ENCODE measurements at regions not wholly inside any gene's neighbourhood (a gene's known extent, or its start where the extent isn't known, plus 50 kb on each side); places are given as distances from the start of the nearest gene placed in this dataset.

DNA sequence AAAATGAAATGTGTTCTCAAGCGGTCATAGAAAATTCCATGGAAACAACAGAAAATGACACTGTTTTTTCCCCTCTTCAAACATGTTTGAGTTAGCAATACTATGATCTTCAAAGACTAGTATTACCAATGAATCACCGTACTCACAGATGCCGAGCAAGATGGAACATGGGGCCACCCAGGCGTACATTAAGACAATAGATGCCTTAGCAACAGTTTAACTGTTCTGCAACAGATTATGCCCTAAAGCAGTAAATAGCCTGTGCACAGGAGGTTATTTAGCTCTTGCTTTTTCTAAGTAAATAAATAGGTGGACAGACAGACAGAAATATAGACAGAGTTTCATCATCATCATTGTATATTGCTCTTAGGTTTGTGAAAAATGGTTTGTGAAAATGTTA lies 284.0 kb upstream of the DEFB112 start:
- TF ChIP-seq GATA2 (IDR thresholded peaks at IDR 0.05; ENCODE audit: low read depth, low read length) (no peak), GATA3 (IDR thresholded peaks at IDR 0.05; ENCODE audit: low read depth, low read length) (no peak)

DNA sequence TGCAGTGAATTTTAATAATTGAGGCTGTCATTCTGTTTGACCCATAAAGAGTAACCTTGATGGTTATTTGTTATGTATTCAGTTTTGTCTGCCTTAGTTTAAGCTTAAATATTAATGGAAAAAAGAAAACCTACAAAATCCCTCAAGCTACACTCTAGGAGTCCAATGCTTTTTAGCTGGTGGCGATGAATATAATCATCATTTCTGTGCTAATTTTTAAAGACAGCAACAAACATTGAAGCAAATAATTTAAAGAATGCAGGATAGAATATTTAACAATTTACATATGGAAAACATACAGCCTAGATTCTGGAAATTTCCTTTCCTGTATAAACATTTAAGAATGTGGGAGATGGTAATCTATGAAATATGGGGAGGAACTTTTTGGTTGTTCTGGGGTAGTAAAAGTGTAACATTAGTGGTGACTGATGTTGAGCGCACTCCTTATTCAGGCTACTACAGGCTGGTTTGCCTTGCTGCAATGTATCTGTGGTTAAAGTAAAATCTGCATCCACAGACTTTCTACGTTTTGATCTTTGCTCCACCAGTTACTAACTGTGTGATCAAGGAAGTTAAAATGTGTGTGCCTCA lies 287.9 kb upstream of the DEFB112 start:
- no peak for TF ChIP-seq GATA2 (IDR thresholded peaks at IDR 0.05; ENCODE audit: low read depth, low read length)
- no peak for TF ChIP-seq GATA3 (IDR thresholded peaks at IDR 0.05; ENCODE audit: low read depth, low read length)

DNA sequence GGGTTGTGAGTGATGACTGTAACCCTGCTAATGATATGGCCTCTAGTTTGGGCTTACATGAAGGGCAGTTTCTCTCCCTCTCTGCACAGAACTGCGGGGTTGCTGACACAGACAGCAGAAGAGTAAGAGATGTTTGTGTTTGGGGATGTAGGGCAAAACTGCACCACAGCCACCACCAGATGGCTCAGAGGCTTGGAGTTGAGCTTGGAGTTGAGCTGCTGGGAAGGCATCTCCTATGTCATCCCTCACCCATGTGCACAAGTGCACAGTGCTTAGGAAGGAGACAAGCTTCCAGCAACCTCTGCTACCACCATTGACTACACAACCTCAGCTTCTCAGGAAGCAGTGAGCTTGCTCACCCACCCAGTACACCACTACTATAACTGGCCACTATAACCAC lies 303.9 kb upstream of the DEFB112 start:
- TF ChIP-seq GATA2 (IDR thresholded peaks at IDR 0.05; ENCODE audit: low read depth, low read length): no peak
- TF ChIP-seq GATA3 (IDR thresholded peaks at IDR 0.05; ENCODE audit: low read depth, low read length): no peak

DNA sequence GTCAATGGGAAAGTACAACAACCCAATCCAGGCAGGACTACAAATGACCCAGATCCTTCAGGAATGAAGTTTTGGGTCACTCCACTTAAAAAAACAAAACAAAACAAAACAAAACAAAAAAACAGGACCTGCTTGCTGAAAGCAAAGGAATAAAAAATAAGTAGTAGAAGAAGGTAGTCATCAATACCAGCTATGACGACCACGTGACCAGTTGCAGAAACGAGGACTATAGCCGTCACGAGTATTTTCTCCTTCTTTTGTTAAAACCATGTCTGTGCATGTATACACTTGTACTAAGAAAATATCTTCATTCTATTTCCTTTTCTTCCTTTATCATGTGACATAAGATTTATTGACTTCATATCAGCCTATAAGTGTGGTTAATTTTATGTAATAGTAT lies 308.4 kb upstream of the DEFB112 start:
- TF ChIP-seq GATA3 (IDR thresholded peaks at IDR 0.05; ENCODE audit: low read depth, low read length) (no peak), GATA2 (IDR thresholded peaks at IDR 0.05; ENCODE audit: low read depth, low read length) (no peak)

DNA sequence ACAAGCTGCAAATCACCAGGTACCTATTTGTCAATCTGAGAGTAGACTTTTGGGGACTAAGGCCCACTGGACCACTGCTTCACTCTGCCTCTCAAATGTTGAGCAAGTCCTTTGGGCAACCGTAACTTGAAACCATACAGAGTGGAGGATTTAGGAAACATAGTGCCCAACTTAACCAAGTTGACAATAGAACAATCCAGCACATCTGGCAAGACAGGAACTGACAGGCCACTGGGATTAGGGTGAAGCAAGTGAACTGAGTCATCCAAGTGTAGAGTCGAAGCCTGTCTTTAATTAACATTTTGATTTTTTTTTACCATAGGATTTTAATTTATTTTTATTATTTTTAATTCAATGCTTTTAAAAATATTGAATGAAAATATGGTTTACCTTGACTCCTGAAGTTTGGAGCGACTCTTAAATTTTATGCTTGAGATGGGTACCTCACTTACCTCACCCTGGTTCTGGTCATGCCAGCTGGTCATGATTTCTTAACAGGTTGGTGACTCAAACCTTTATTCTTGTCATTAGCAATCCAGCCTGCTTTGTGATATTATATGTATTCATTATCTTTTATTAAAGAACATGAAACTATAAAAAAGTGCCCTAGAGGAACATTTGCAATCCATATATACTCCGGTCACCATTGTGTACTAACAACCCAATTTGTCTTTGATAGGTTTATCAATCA lies 312.1 kb upstream of the DEFB112 start:
- no peak for TF ChIP-seq GATA3 (IDR thresholded peaks at IDR 0.05; ENCODE audit: low read depth, low read length)
- TF ChIP-seq GATA2 (IDR thresholded peaks at IDR 0.05; ENCODE audit: low read depth, low read length): no peak

DNA sequence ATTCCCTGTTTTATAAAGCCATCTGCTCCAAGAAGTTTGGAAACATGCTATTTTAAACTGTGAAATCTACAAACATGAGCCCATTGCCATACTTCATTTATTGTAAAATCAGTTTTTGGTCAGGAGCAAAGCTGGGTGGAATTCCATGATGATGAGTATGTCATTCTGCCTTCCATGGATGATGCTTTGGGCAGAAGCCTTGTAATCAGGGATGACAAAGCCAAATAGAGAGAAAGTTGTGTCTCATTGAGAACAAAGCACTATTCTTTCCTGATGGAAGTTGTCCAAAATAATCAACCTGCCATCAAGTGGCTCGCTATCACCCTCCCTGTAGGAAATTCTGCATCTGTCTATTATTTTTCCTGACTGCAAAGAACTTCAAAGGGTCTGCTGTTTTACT lies 313.0 kb upstream of the DEFB112 start:
- no peak for TF ChIP-seq GATA2 (IDR thresholded peaks at IDR 0.05; ENCODE audit: low read depth, low read length)
- no peak for TF ChIP-seq GATA3 (IDR thresholded peaks at IDR 0.05; ENCODE audit: low read depth, low read length)

DNA sequence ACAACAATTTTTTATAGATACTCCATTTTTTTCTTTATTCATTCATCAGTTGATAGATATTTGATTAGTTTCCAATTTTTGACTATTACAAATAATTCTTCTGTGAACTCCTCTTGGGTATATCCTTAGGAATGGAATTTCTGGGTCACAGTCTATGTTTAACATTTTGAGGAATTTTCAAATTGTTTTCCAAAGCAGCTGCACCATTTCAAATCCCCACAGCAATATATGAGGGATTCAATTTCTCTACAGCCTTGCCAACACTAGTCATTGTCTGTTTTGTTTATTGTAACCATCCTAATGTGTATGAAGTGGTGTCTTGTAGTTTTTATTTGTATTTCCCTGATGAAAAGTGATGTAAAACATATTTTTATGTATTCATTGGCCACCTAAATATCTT lies 320.3 kb upstream of the DEFB112 start:
- TF ChIP-seq GATA3 (IDR thresholded peaks at IDR 0.05; ENCODE audit: low read depth, low read length) (no peak), GATA2 (IDR thresholded peaks at IDR 0.05; ENCODE audit: low read depth, low read length) (no peak)

DNA sequence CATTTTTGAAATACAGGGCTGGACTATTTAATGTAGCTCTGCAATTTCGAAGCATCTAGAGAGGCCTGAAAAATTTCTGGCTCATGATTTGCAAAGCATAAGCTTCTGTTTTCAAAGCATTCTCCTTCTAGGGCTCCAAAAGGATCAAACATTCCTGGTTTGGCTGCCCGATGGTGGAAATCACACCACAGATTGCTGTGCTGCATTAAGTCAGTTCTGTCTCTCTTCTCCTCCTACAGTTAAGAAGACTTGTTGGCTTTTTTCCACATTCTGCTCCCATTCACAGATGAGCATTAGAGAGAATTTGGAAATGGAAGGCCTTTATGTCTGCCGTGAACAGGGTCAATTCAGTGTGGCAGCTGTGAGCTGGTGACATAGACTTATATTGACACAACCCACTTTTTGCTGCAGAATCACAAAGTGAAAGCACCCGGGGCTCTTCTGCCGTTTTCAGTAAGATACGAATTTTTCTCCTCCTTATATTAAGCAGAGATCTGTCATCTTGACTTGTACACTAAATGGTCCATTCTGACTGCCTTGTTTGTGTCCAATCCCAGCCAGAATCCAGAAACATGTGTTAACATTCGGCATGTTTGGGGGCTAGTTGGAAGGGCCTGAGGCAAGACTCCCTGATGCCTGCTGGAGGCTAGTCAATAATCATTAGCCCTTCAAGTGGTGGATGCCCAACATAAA lies 330.8 kb upstream of the DEFB112 start:
- no peak for TF ChIP-seq GATA3 (IDR thresholded peaks at IDR 0.05; ENCODE audit: low read depth, low read length)
- TF ChIP-seq GATA2 (IDR thresholded peaks at IDR 0.05; ENCODE audit: low read depth, low read length): no peak

DNA sequence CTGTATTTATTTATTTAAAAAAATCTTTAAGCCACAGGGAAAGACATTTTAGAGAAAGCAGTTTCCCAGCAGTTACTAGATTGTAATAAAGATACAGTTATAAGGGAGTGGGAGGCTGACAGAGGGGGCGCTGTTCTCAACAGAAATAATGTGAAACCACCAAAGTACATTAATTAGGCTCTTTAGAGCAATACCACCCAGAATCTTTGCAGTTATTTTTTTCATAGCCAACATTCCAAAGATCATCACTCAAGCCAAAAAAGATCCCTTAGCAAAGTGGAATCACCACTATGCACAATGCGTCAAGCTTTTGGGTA lies 331.3 kb upstream of the DEFB112 start:
- TF ChIP-seq GATA3 (IDR thresholded peaks at IDR 0.05; ENCODE audit: low read depth, low read length): no peak

DNA sequence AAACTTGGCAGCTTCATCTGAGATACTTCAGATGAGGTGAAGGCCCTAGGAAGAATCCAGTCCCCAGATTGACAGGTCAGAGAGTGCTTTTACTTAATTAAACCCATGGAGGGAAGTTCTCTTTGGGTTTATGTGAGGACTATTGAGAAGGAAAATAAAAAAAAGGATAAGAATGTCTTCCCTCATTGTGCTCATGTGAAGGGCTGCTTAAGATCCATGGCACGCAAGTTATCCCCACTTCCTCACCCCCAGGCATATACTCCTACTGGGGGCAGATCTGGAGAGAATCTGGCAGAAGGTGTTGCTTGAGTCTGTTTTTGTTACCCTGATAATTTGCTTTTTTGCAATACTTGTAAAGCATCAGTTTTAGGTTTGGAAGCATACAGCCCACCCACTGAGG lies 322.9 kb upstream of the TFAP2D start:
- TF ChIP-seq GATA2 (IDR thresholded peaks at IDR 0.05; ENCODE audit: low read depth, low read length) (no peak), GATA3 (IDR thresholded peaks at IDR 0.05; ENCODE audit: low read depth, low read length) (no peak)

DNA sequence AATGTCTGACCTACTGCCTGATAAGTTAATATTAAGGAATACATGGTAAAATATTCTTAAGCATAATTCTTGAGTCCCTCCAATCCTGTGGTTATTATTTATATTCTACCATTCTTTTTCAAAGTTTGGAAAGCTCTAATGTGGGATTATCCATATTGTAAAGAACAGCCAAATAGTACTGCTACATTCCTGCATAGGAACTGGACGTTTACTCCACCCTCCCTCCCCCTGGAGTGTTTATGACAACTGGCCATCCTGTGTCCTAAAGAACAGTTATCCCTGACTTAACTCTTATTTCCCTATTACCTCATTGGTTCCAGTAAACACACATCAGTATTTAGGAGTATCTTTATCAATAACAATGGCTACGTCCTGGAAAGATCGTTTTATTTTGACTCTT lies 308.7 kb upstream of the TFAP2D start:
- TF ChIP-seq GATA3 (IDR thresholded peaks at IDR 0.05; ENCODE audit: low read depth, low read length) (no peak), GATA2 (IDR thresholded peaks at IDR 0.05; ENCODE audit: low read depth, low read length) (no peak)

DNA sequence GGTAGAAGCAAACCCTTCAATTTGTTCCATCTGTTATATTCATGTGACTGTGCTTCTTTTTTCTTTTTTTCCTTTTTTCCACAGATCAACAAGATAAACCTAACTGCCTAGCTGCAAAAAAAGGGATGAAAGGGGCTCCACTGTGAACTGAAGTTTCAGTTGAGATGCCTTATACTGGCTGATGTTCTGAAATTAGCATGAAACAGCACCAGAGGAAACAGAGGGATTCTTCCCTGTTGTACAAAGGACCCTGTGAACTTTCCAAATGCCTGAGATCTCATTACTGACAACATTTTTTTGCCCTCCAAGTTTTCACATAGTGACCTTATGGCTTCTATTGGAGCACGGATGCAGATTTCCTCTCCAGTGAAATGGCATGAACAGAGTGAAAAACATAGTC lies 302.7 kb upstream of the TFAP2D start:
- no peak for TF ChIP-seq GATA2 (IDR thresholded peaks at IDR 0.05; ENCODE audit: low read depth, low read length)
- no peak for TF ChIP-seq GATA3 (IDR thresholded peaks at IDR 0.05; ENCODE audit: low read depth, low read length)

DNA sequence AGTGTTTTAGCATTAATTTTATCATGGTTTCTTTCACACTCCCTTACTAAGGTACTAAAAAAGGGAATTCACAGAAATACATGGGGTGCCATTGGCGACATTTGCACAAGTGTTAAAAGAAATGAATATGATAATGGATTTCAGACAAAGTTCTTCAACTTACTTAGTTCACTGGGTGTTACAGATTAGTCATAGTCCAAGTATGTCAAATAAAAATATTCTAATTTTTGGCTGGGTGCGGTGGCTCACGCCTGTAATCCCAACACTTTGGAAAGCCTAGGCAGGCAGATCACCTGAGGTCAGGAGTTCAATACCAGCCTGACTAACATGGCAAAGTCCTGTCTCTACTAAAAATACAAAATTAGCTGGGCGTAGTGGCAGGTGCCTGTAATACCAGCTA lies 286.1 kb upstream of the TFAP2D start:
- TF ChIP-seq GATA2 (IDR thresholded peaks at IDR 0.05; ENCODE audit: low read depth, low read length) (no peak), GATA3 (IDR thresholded peaks at IDR 0.05; ENCODE audit: low read depth, low read length) (no peak)

DNA sequence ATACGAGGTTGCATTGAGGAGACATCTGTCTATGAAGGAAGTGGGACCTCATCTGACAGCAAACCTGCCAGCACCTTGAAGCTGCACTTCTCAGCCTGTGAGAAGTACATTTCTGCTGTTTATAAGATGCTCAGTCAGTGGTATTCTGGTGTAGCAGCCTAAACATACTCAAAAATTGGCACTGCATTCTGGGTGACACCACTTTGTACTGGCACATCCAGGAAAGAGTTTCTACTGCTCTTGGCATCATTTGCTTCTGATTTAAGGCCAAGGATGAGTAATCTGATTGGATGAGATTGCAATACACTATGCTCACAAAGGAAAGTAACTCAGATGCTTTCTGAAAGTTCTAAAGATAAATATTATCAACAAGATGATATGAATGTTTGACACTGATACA lies 275.4 kb upstream of the TFAP2D start:
- TF ChIP-seq GATA3 (IDR thresholded peaks at IDR 0.05; ENCODE audit: low read depth, low read length) (no peak), GATA2 (IDR thresholded peaks at IDR 0.05; ENCODE audit: low read depth, low read length) (no peak)

DNA sequence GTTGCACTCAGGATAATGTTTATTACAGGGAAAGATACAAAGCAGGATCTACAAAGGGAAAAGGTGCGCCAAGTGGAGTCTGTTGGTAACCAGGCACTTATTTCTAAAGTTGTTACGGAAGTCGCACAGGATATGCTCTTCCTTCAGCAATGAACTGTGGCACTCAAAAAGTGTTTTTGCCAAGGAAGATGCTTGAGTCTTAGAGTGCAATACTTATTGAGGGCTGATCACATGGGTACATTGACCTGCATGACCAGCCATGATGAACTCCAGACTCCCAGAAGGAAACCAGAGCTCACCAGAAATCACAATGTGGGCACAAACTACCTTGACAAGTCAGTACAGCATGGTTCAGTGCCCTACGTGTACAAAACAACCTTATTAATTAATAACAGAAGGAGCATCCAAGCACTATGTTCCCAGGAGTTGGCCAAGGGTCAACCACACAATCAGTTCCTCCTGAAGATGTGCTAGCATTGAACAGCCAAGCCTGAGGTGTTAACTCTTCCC lies 270.7 kb upstream of the TFAP2D start:
- no peak for TF ChIP-seq GATA2 (IDR thresholded peaks at IDR 0.05; ENCODE audit: low read depth, low read length)
- no peak for TF ChIP-seq GATA3 (IDR thresholded peaks at IDR 0.05; ENCODE audit: low read depth, low read length)

All from SH-SY5Y (cell line).